Calu3 (cell line): ENCODE measurements at regions not wholly inside any gene's neighbourhood (a gene's known extent, or its start where the extent isn't known, plus 50 kb on each side); places are given as distances from the start of the nearest gene placed in this dataset.

Experiments used
- BruUV-seq: library from RNA; stranded (reverse); fragments of 400-500 nt; replicated peaks from 2 replicates; lab custom pipeline; 2021; lab: Mats Ljungman, UMichigan
- CTCF ChIA-PET: fragments of 300-600 bp; sonication (Branson Sonifier 250); formaldehyde crosslinking; loops from one replicate; lab custom pipeline; 2022; ENCODE audit warnings: antibody characterized with exemption; lab: Charles Lee
- DNase-seq: peaks from one replicate; pipeline ENCODE4 v3.0.0; 2022
- H3K27ac Mint-ChIP-seq: one replicate; pipeline ENCODE4 v1.8.0; 2022; ENCODE audit warnings: mixed read lengths; ENCODE audit not compliant: unreplicated experiment
- H3K27me3 Mint-ChIP-seq: one replicate; pipeline ENCODE4 v1.8.0; 2022; ENCODE audit warnings: mixed read lengths; ENCODE audit not compliant: unreplicated experiment
- H3K36me3 Mint-ChIP-seq: one replicate; pipeline ENCODE4 v1.8.0; 2022; ENCODE audit warnings: mild to moderate bottlenecking, moderate library complexity, mixed read lengths; ENCODE audit not compliant: insufficient read depth, unreplicated experiment
- H3K4me1 Mint-ChIP-seq: one replicate; pipeline ENCODE4 v1.8.0; 2022; ENCODE audit warnings: mild to moderate bottlenecking, low read depth, mixed read lengths; ENCODE audit not compliant: unreplicated experiment
- H3K4me3 Mint-ChIP-seq: one replicate; pipeline ENCODE4 v1.8.0; 2022; ENCODE audit warnings: mild to moderate bottlenecking, low read depth, moderate library complexity, mixed read lengths; ENCODE audit not compliant: unreplicated experiment
- H3K9me3 Mint-ChIP-seq: one replicate; pipeline ENCODE4 v1.8.0; 2022; ENCODE audit warnings: low read depth, mixed read lengths; ENCODE audit not compliant: unreplicated experiment
- intact Hi-C: fragments of 100-400 bp; cut with micrococcal nuclease; formaldehyde crosslinking; loops from one replicate; pipeline ENCODE4 v1.10.0; 2022; ENCODE audit not compliant: unreplicated experiment
- TF ChIP-seq, protein P1 (sequence below): fragments of 200-600 bp; IDR thresholded peaks from one replicate; pipeline ENCODE4 v1.8.0; 2022; ENCODE audit warnings: antibody characterized with exemption; ENCODE audit not compliant: unreplicated experiment

GRCh38 chr14:97393244-97393643, 596.1 kb downstream of the VRK1 start:
- intact Hi-C loops = no loop called here

GRCh38 chr14:97395068-97395467, 597.9 kb downstream of the VRK1 start:
- H3K4me3 Mint-ChIP-seq = no peak overlapping the region
- intact Hi-C loops = no loop called here
- no TSS peak for BruUV-seq

More at GRCh38 chr14:97393244-97393643, 596.1 kb downstream of the VRK1 start:
- Mint-ChIP-seq H3K4me1 (no peaks in the 10 kb centered on the region), H3K36me3 (no peaks in the 10 kb centered on the region), H3K4me3 (no peak overlapping the region), H3K27ac (no peak overlapping the region), H3K27me3 (no peaks in the 10 kb centered on the region), H3K9me3 (peaks cover 8% of the 10 kb centered on the region)
- TF ChIP-seq, protein P1, sequence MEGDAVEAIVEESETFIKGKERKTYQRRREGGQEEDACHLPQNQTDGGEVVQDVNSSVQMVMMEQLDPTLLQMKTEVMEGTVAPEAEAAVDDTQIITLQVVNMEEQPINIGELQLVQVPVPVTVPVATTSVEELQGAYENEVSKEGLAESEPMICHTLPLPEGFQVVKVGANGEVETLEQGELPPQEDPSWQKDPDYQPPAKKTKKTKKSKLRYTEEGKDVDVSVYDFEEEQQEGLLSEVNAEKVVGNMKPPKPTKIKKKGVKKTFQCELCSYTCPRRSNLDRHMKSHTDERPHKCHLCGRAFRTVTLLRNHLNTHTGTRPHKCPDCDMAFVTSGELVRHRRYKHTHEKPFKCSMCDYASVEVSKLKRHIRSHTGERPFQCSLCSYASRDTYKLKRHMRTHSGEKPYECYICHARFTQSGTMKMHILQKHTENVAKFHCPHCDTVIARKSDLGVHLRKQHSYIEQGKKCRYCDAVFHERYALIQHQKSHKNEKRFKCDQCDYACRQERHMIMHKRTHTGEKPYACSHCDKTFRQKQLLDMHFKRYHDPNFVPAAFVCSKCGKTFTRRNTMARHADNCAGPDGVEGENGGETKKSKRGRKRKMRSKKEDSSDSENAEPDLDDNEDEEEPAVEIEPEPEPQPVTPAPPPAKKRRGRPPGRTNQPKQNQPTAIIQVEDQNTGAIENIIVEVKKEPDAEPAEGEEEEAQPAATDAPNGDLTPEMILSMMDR = no peak
- no peak for DNase-seq
- BruUV-seq = no TSS peak
- CTCF ChIA-PET = no interaction called here

GRCh38 chr14:97401714-97402113, 604.5 kb downstream of the VRK1 start:
- DNase-seq = no peak
- CTCF ChIA-PET = no interaction called here
- H3K4me1 Mint-ChIP-seq = no peaks in the 10 kb centered on the region
- H3K36me3 Mint-ChIP-seq = no peaks in the 10 kb centered on the region
- no peak overlapping the region for H3K4me3 Mint-ChIP-seq
- peaks cover 21% of the 10 kb centered on the region for H3K9me3 Mint-ChIP-seq
- intact Hi-C loops = no loop called here
- TF ChIP-seq, protein P1 = no peak
- no peak overlapping the region for H3K27ac Mint-ChIP-seq
- H3K27me3 Mint-ChIP-seq = no peaks in the 10 kb centered on the region
- no TSS peak for BruUV-seq

More at GRCh38 chr14:97395068-97395467, 597.9 kb downstream of the VRK1 start:
- TF ChIP-seq, protein P1 = no peak
- Mint-ChIP-seq H3K27me3 (no peaks in the 10 kb centered on the region), H3K9me3 (peaks cover 14% of the 10 kb centered on the region), H3K27ac (no peak overlapping the region), H3K4me1 (no peaks in the 10 kb centered on the region), H3K36me3 (no peaks in the 10 kb centered on the region)
- no peak for DNase-seq
- CTCF ChIA-PET = no interaction called here

- no peak for DNase-seq
- H3K9me3 Mint-ChIP-seq = peaks cover 21% of the 10 kb centered on the region
- no peaks in the 10 kb centered on the region for H3K27me3 Mint-ChIP-seq
- CTCF ChIA-PET = interaction anchor here (0.6 kb wide), 1 partner anchor 204 kb away, joined by 3 read pairs; no protein-coding TSS in a partner anchor
- intact Hi-C loops = no loop called here
- no TSS peak for BruUV-seq
- no peaks in the 10 kb centered on the region for H3K36me3 Mint-ChIP-seq
- no peaks in the 10 kb centered on the region for H3K4me1 Mint-ChIP-seq
- H3K27ac Mint-ChIP-seq = no peak overlapping the region
- H3K4me3 Mint-ChIP-seq = no peak overlapping the region
- TF ChIP-seq, protein P1 = no peak
These were observed 605.1 kb downstream of the VRK1 start for GRCh38 chr14:97402279-97402678.
